ENCODE measurements at regions not wholly inside any gene's neighbourhood (a gene's known extent, or its start where the extent isn't known, plus 50 kb on each side); places are given as distances from the start of the nearest gene placed in this dataset.
A peak's percentile ranks its signal among the peaks of the same experiment; 100 is the strongest.
"Not testable (repeated sequence)": the region's sequence is repeated elsewhere in the genome, so short reads cannot be mapped to it uniquely, and the experiment has no call there.

- no peak for DNase-seq
Measured at GRCh38 chr1:58180537-58180936, 366.0 kb downstream of the OMA1 start.

GRCh38 chr1:58169160-58169559, 377.4 kb downstream of the OMA1 start:
- not testable (repeated sequence) for DNase-seq

GRCh38 chr1:58167131-58167530, 379.4 kb downstream of the OMA1 start:
- DNase-seq, result not testable (repeated sequence)

- DNase-seq, result no peak
Measured at GRCh38 chr1:58166417-58166816, 380.1 kb downstream of the OMA1 start.

- no peak for DNase-seq
Measured at GRCh38 chr1:58165073-58165472, 381.5 kb downstream of the OMA1 start.

GRCh38 chr1:58162952-58163550, 383.5 kb downstream of the OMA1 start:
- DNase-seq, result peak; percentile 58

- no peak for DNase-seq
Measured at GRCh38 chr1:58159434-58159830, 387.1 kb downstream of the OMA1 start.

- DNase-seq, result no peak
Measured at GRCh38 chr1:58158506-58159433, 387.8 kb downstream of the OMA1 start.

GRCh38 chr1:58158016-58158415, 388.5 kb downstream of the OMA1 start:
- DNase-seq, result no peak

- no peak for DNase-seq
Measured at GRCh38 chr1:58157256-58157655, 389.3 kb downstream of the OMA1 start.

- no peak for DNase-seq
Measured at GRCh38 chr1:58156831-58157230, 389.7 kb downstream of the OMA1 start.

GRCh38 chr1:58156124-58156468, 390.4 kb downstream of the OMA1 start:
- no peak for DNase-seq

- no peak for DNase-seq
Measured at GRCh38 chr1:58155418-58156123, 391.0 kb downstream of the OMA1 start.

GRCh38 chr1:58154256-58154655, 392.3 kb downstream of the OMA1 start:
- DNase-seq, result no peak

- no peak for DNase-seq
Measured at GRCh38 chr1:58152697-58153096, 393.8 kb downstream of the OMA1 start.

GRCh38 chr1:58149271-58149812, 397.2 kb downstream of the OMA1 start:
- DNase-seq, result no peak

- DNase-seq, result no peak
Measured at GRCh38 chr1:58144698-58145270, 401.7 kb downstream of the OMA1 start.

GRCh38 chr1:58143972-58144697, 402.4 kb downstream of the OMA1 start:
- DNase-seq, result no peak

GRCh38 chr1:58136387-58136786, 410.1 kb downstream of the OMA1 start:
- no peak for DNase-seq

- no peak for DNase-seq
Measured at GRCh38 chr1:58135821-58136321, 410.7 kb downstream of the OMA1 start.

- no peak for DNase-seq
Measured at GRCh38 chr1:58133562-58133961, 413.0 kb downstream of the OMA1 start.

- no peak for DNase-seq
Measured at GRCh38 chr1:58123051-58123450, 423.5 kb downstream of the OMA1 start.
